Astrocyte (in vitro differentiated cells and primary cell): ENCODE measurements at regions not wholly inside any gene's neighbourhood (a gene's known extent, or its start where the extent isn't known, plus 50 kb on each side); places are given as distances from the start of the nearest gene placed in this dataset.

Experiments used
- EZH2 ChIP-seq: IDR thresholded peaks from 2 replicates; pipeline ENCODE4 v1.6.1; 2012; ENCODE audit warnings: mild to moderate bottlenecking, low read length, inconsistent platforms; ENCODE audit not compliant: insufficient read depth
- TF ChIP-seq, protein P1 (sequence below): IDR thresholded peaks from 2 replicates; pipeline ENCODE4 v1.5.1; 2011; ENCODE audit warnings: low read depth, mild to moderate bottlenecking, inconsistent platforms, low read length, moderate library complexity; ENCODE audit not compliant: insufficient read depth

DNA sequence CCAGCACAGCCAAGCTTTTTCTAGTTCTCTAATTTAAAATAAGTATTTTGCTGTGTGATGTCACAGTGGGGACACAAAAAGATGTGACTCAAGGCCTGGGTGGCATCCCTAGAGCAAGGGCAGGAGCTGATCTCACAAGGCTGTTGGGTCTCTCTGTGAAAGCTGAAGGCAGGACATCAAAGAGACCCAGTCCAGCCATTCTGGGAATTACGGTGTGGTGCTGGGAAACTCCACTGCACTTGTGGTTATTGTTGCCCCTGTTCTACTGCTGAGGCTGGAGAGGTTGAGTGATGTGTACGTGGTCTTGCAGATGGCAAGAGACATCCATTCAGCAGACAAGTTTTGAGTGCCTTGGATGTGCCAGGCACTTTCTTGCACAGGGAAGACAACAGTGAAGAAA, 352.9 kb downstream of the CYRIA start:
- no peak for TF ChIP-seq EZH2
- TF ChIP-seq, protein P1, sequence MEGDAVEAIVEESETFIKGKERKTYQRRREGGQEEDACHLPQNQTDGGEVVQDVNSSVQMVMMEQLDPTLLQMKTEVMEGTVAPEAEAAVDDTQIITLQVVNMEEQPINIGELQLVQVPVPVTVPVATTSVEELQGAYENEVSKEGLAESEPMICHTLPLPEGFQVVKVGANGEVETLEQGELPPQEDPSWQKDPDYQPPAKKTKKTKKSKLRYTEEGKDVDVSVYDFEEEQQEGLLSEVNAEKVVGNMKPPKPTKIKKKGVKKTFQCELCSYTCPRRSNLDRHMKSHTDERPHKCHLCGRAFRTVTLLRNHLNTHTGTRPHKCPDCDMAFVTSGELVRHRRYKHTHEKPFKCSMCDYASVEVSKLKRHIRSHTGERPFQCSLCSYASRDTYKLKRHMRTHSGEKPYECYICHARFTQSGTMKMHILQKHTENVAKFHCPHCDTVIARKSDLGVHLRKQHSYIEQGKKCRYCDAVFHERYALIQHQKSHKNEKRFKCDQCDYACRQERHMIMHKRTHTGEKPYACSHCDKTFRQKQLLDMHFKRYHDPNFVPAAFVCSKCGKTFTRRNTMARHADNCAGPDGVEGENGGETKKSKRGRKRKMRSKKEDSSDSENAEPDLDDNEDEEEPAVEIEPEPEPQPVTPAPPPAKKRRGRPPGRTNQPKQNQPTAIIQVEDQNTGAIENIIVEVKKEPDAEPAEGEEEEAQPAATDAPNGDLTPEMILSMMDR: no peak
